Renal cortical epithelial cell (primary cell): ENCODE measurements at regions not wholly inside any gene's neighbourhood (a gene's known extent, or its start where the extent isn't known, plus 50 kb on each side); places are given as distances from the start of the nearest gene placed in this dataset.
A peak's percentile ranks its signal among the peaks of the same experiment; 100 is the strongest.

ENCODE experiments used
- DNase-seq: peaks from one replicate; pipeline ENCODE4 v3.0.0-alpha.2; 2011; ENCODE audit warnings: low read depth

GRCh38 chr15:94910166-94910565, 678.8 kb downstream of the MCTP2 start:
- no peak for DNase-seq

GRCh38 chr15:94912760-94913159, 681.4 kb downstream of the MCTP2 start:
- no peak for DNase-seq

GRCh38 chr15:94917068-94917467, 685.7 kb downstream of the MCTP2 start:
- no peak for DNase-seq

- DNase-seq, result no peak
These were observed 690.6 kb downstream of the MCTP2 start for GRCh38 chr15:94921936-94922335.

GRCh38 chr15:94924057-94924456, 692.7 kb downstream of the MCTP2 start:
- DNase-seq, result no peak

GRCh38 chr15:94924971-94925598, 693.7 kb downstream of the MCTP2 start:
- no peak for DNase-seq

GRCh38 chr15:94925680-94926079, 694.3 kb downstream of the MCTP2 start:
- no peak for DNase-seq

GRCh38 chr15:94927003-94927402, 695.6 kb downstream of the MCTP2 start:
- DNase-seq, result no peak

- DNase-seq, result no peak
These were observed 697.9 kb downstream of the MCTP2 start for GRCh38 chr15:94929282-94929681.

GRCh38 chr15:94930441-94930840, 699.1 kb downstream of the MCTP2 start:
- DNase-seq, result peak; percentile 1

- no peak for DNase-seq
These were observed 699.6 kb downstream of the MCTP2 start for GRCh38 chr15:94930960-94931359.

- DNase-seq, result no peak
These were observed 703.1 kb downstream of the MCTP2 start for GRCh38 chr15:94934440-94934839.

- DNase-seq, result no peak
These were observed 705.9 kb downstream of the MCTP2 start for GRCh38 chr15:94937242-94937641.

- DNase-seq, result no peak
These were observed 712.5 kb downstream of the MCTP2 start for GRCh38 chr15:94943888-94944287.

- DNase-seq, result no peak
These were observed 720.2 kb downstream of the MCTP2 start for GRCh38 chr15:94951538-94951937.

- DNase-seq, result no peak
These were observed 732.6 kb downstream of the MCTP2 start for GRCh38 chr15:94963953-94964352.

GRCh38 chr15:94965593-94965992, 734.2 kb downstream of the MCTP2 start:
- no peak for DNase-seq

- DNase-seq, result no peak
These were observed 736.8 kb downstream of the MCTP2 start for GRCh38 chr15:94968133-94968532.

- DNase-seq, result no peak
These were observed 738.7 kb downstream of the MCTP2 start for GRCh38 chr15:94970096-94970495.

GRCh38 chr15:94970802-94971201, 739.4 kb downstream of the MCTP2 start:
- DNase-seq, result no peak

- peak; percentile 29 for DNase-seq
These were observed 741.0 kb downstream of the MCTP2 start for GRCh38 chr15:94972314-94972713.

- DNase-seq, result no peak
These were observed 755.7 kb downstream of the MCTP2 start for GRCh38 chr15:94987085-94987484.

- no peak for DNase-seq
These were observed 760.4 kb downstream of the MCTP2 start for GRCh38 chr15:94991718-94992117.

GRCh38 chr15:95009635-95010034, 778.3 kb downstream of the MCTP2 start:
- no peak for DNase-seq
